Endothelial cell (in vitro differentiated cells): ENCODE measurements at regions not wholly inside any gene's neighbourhood (a gene's known extent, or its start where the extent isn't known, plus 50 kb on each side); places are given as distances from the start of the nearest gene placed in this dataset.

ENCODE experiments used
- DNase-seq: peaks from one replicate; pipeline ENCODE4 v3.0.0; 2021; ENCODE audit warnings: low spot score
- H3K27ac Mint-ChIP-seq: one replicate; pipeline ENCODE4 v1.8.0; 2021; ENCODE audit warnings: mixed read lengths, inconsistent platforms; ENCODE audit not compliant: unreplicated experiment
- H3K27me3 Mint-ChIP-seq: one replicate; pipeline ENCODE4 v1.8.0; 2021; ENCODE audit warnings: mild to moderate bottlenecking, moderate library complexity, mixed read lengths, inconsistent platforms; ENCODE audit not compliant: unreplicated experiment
- H3K36me3 Mint-ChIP-seq: one replicate; pipeline ENCODE4 v1.8.0; 2021; ENCODE audit warnings: mild to moderate bottlenecking, low read depth, mixed read lengths, inconsistent platforms; ENCODE audit not compliant: unreplicated experiment
- H3K4me1 Mint-ChIP-seq: one replicate; pipeline ENCODE4 v1.8.0; 2021; ENCODE audit warnings: mild to moderate bottlenecking, mixed read lengths, inconsistent platforms; ENCODE audit not compliant: unreplicated experiment
- H3K4me3 Mint-ChIP-seq: one replicate; pipeline ENCODE4 v1.8.0; 2021; ENCODE audit warnings: mild to moderate bottlenecking, mixed read lengths, inconsistent platforms; ENCODE audit not compliant: unreplicated experiment
- H3K9me3 Mint-ChIP-seq: one replicate; pipeline ENCODE4 v1.8.0; 2021; ENCODE audit warnings: mixed read lengths, inconsistent platforms; ENCODE audit not compliant: unreplicated experiment
- CTCF ChIP-seq: fragments of 200-600 bp; sonication (generic); IDR thresholded peaks from one replicate; pipeline ENCODE4 v1.5.0; 2021; ENCODE audit warnings: antibody characterized with exemption; ENCODE audit not compliant: unreplicated experiment

DNA sequence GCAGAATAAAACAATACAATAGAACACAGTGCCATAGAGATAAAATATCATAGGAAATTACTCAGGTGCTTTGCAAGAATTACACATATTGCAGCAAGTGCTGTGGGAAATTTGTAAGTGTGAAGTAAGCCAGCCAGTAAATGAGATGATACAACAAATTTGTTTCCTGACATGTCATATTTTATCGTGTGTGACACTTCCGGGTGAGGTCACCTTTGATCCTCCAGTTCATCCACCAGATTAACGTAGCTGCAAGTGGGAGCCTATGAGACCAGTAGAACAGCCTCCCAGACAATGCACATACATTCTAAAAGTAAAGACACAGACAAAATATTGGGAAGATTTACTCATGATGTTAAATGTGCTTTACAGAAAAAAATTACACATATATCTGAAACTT is 72.2 kb downstream of the PRDM9 start:
- Mint-ChIP-seq H3K4me1 (no peaks in the 10 kb centered on the region), H3K9me3 (no peaks in the 10 kb centered on the region), H3K27ac (no peak overlapping the region), H3K4me3 (no peak overlapping the region), H3K36me3 (no peaks in the 10 kb centered on the region), H3K27me3 (no peaks in the 10 kb centered on the region)
- no peak for DNase-seq
- TF ChIP-seq CTCF: no peak

DNA sequence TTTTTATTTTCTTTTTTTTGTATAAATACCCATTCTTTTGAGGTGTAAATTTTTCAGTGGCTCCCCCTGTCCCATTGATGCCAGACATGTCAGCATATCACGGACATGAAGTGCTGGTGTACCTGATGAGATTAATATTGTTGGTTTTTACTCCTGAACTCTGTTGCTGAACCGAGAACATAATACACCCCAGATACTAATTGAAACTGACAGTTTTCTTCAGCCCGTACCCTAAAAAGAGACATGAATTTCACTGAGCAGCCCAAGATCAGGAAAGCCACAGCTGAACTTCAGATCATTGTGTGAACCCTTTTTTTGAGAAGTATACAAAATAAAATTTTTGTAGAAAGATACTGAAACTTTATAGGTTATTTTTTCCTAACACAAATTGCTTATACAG is 75.7 kb downstream of the PRDM9 start:
- Mint-ChIP-seq H3K27ac (no peak overlapping the region), H3K36me3 (no peaks in the 10 kb centered on the region), H3K4me1 (no peaks in the 10 kb centered on the region), H3K27me3 (no peaks in the 10 kb centered on the region), H3K9me3 (no peaks in the 10 kb centered on the region), H3K4me3 (no peak overlapping the region)
- DNase-seq: no peak
- no peak for TF ChIP-seq CTCF

- Mint-ChIP-seq H3K4me1 (no peaks in the 10 kb centered on the region), H3K9me3 (no peaks in the 10 kb centered on the region), H3K27me3 (no peaks in the 10 kb centered on the region), H3K36me3 (no peaks in the 10 kb centered on the region), H3K27ac (no peak overlapping the region), H3K4me3 (no peak overlapping the region)
- TF ChIP-seq CTCF: no peak
- DNase-seq: no peak
These were observed 81.5 kb downstream of the PRDM9 start for GRCh38 chr5:23588841-23589326.

DNA sequence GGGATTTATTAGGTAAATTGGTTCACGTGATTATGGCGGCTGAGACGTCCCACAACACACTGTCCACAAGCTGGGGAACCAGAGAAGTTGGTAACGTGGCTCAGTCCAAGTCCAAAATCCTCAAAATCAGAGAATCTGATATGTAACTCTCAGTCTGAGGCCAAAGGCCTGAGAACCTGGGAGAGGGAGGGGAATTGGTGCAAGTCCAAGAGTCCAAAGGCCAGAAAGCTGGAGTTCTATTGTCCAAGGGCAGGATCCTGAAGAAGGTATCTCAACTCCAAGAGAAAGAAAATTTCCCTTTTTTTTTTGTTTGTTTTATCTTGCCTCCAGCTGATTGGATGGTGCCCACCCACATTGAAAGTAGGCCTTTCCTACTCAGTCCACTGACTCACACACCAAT is 83.8 kb downstream of the PRDM9 start:
- TF ChIP-seq CTCF: no peak
- DNase-seq: no peak
- no peaks in the 10 kb centered on the region for H3K36me3 Mint-ChIP-seq
- H3K27ac Mint-ChIP-seq: no peak overlapping the region
- no peak overlapping the region for H3K4me3 Mint-ChIP-seq
- no peaks in the 10 kb centered on the region for H3K4me1 Mint-ChIP-seq
- no peaks in the 10 kb centered on the region for H3K27me3 Mint-ChIP-seq
- H3K9me3 Mint-ChIP-seq: no peaks in the 10 kb centered on the region

DNA sequence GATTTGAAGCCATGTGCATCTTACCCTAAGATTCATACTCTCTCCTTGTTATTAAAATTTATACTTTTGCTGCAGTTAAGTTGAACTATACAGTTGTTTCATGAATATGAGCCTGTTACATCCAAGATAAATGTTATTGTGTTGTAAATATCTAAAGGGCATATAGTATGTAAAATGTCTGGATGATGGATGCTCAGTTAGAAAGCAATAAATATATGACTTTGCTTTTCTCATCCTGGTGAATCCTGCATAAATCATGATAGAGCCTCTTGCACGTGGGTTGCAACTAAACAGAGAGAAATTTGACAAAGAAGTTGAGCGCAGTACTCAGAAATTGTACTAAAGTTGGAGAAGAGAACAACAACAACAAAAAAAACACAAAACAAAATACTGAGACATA is 99.5 kb downstream of the PRDM9 start:
- Mint-ChIP-seq H3K36me3 (no peaks in the 10 kb centered on the region), H3K4me1 (peaks cover 8% of the 10 kb centered on the region)
- no peak for TF ChIP-seq CTCF

More for the DNA sequence above, 99.5 kb downstream of the PRDM9 start:
- H3K9me3 Mint-ChIP-seq: no peaks in the 10 kb centered on the region
- no peaks in the 10 kb centered on the region for H3K27me3 Mint-ChIP-seq
- no peak for DNase-seq
- no peak overlapping the region for H3K27ac Mint-ChIP-seq
- no peak overlapping the region for H3K4me3 Mint-ChIP-seq
